ENCODE measurements at regions not wholly inside any gene's neighbourhood (a gene's known extent, or its start where the extent isn't known, plus 50 kb on each side); places are given as distances from the start of the nearest gene placed in this dataset.
"Not testable (repeated sequence)": the region's sequence is repeated elsewhere in the genome, so short reads cannot be mapped to it uniquely, and the experiment has no call there.

GRCh38 chr18:10128921-10129501 lies 215.2 kb downstream of the VAPA start:
- intact Hi-C loops (cut with micrococcal nuclease) = no loop called here
- DNase-seq = no peak
- ATAC-seq = no peak

- DNase-seq (no peak), ATAC-seq (peak; percentile 43)
- intact Hi-C loops (cut with micrococcal nuclease) = no loop called here
Observed at GRCh38 chr18:10130606-10131005, 216.8 kb downstream of the VAPA start.

- intact Hi-C loops (cut with micrococcal nuclease) = no loop called here
- ATAC-seq (no peak), DNase-seq (no peak)
Observed at GRCh38 chr18:10131081-10131459, 217.3 kb downstream of the VAPA start.

GRCh38 chr18:10131460-10132395 lies 217.9 kb downstream of the VAPA start:
- intact Hi-C loops (cut with micrococcal nuclease) = no loop called here

GRCh38 chr18:10133516-10133915 lies 219.7 kb downstream of the VAPA start:
- no peak for DNase-seq
- intact Hi-C loops (cut with micrococcal nuclease) = no loop called here
- no peak for ATAC-seq

More at GRCh38 chr18:10131460-10132395, 217.9 kb downstream of the VAPA start:
- DNase-seq (peak; percentile 47), ATAC-seq (peak; percentile 85)

GRCh38 chr18:10134204-10134603 lies 220.4 kb downstream of the VAPA start:
- intact Hi-C loops (cut with micrococcal nuclease) = no loop called here
- DNase-seq = no peak

GRCh38 chr18:10134749-10135148 lies 220.9 kb downstream of the VAPA start:
- ATAC-seq; DNase-seq; intact Hi-C loops (cut with micrococcal nuclease): not testable (repeated sequence)

More at GRCh38 chr18:10134204-10134603, 220.4 kb downstream of the VAPA start:
- no peak for ATAC-seq

GRCh38 chr18:10135302-10135926 lies 221.6 kb downstream of the VAPA start:
- intact Hi-C loops (cut with micrococcal nuclease) = no loop called here
- DNase-seq (no peak), ATAC-seq (no peak)

GRCh38 chr18:10138719-10139118 lies 224.9 kb downstream of the VAPA start:
- no peak for ATAC-seq
- intact Hi-C loops (cut with micrococcal nuclease) = no loop called here
- DNase-seq = no peak

- intact Hi-C loops (cut with micrococcal nuclease) = no loop called here
- DNase-seq (no peak), ATAC-seq (no peak)
Observed at GRCh38 chr18:10139783-10140410, 226.1 kb downstream of the VAPA start.

- intact Hi-C loops (cut with micrococcal nuclease) = no loop called here
- ATAC-seq (no peak), DNase-seq (no peak)
Observed at GRCh38 chr18:10140461-10141282, 226.9 kb downstream of the VAPA start.

- intact Hi-C loops (cut with micrococcal nuclease) = no loop called here
- DNase-seq = no peak
- peak; percentile 24 for ATAC-seq
Observed at GRCh38 chr18:10141559-10141958, 227.7 kb downstream of the VAPA start.

GRCh38 chr18:10142056-10142455 lies 228.2 kb downstream of the VAPA start:
- ATAC-seq (no peak), DNase-seq (no peak)
- intact Hi-C loops (cut with micrococcal nuclease) = no loop called here

- intact Hi-C loops (cut with micrococcal nuclease) = no loop called here
- DNase-seq = peak; percentile 63
- ATAC-seq = peak; percentile 87
Observed at GRCh38 chr18:10142496-10143160, 228.8 kb downstream of the VAPA start.

GRCh38 chr18:10143596-10143995 lies 229.8 kb downstream of the VAPA start:
- no peak for ATAC-seq
- no peak for DNase-seq
- intact Hi-C loops (cut with micrococcal nuclease) = no loop called here

- DNase-seq (no peak), ATAC-seq (no peak)
- intact Hi-C loops (cut with micrococcal nuclease) = no loop called here
Observed at GRCh38 chr18:10145546-10145945, 231.7 kb downstream of the VAPA start.

- intact Hi-C loops (cut with micrococcal nuclease) = no loop called here
- no peak for ATAC-seq
Observed at GRCh38 chr18:10147226-10147625, 233.4 kb downstream of the VAPA start.

GRCh38 chr18:10147752-10148151 lies 233.9 kb downstream of the VAPA start:
- ATAC-seq (no peak), DNase-seq (no peak)
- intact Hi-C loops (cut with micrococcal nuclease) = no loop called here

More at GRCh38 chr18:10147226-10147625, 233.4 kb downstream of the VAPA start:
- DNase-seq = no peak
